GM23248 (cell line): ENCODE measurements at regions not wholly inside any gene's neighbourhood (a gene's known extent, or its start where the extent isn't known, plus 50 kb on each side); places are given as distances from the start of the nearest gene placed in this dataset.

Source experiments
- EZH2 ChIP-seq: fragments of 200-600 bp; sonication (generic); IDR thresholded peaks from 2 replicates; pipeline ENCODE4 v1.6.1; 2018; ENCODE audit warnings: antibody characterized with exemption, mild to moderate bottlenecking; ENCODE audit not compliant: insufficient read depth, poor library complexity, severe bottlenecking
- EZH2phosphoT487 ChIP-seq: fragments of 200-600 bp; sonication (generic); IDR thresholded peaks from 2 replicates; pipeline ENCODE4 v1.6.1; 2018; ENCODE audit warnings: antibody characterized with exemption, moderate library complexity, mild to moderate bottlenecking, low read depth; ENCODE audit not compliant: insufficient read depth

DNA sequence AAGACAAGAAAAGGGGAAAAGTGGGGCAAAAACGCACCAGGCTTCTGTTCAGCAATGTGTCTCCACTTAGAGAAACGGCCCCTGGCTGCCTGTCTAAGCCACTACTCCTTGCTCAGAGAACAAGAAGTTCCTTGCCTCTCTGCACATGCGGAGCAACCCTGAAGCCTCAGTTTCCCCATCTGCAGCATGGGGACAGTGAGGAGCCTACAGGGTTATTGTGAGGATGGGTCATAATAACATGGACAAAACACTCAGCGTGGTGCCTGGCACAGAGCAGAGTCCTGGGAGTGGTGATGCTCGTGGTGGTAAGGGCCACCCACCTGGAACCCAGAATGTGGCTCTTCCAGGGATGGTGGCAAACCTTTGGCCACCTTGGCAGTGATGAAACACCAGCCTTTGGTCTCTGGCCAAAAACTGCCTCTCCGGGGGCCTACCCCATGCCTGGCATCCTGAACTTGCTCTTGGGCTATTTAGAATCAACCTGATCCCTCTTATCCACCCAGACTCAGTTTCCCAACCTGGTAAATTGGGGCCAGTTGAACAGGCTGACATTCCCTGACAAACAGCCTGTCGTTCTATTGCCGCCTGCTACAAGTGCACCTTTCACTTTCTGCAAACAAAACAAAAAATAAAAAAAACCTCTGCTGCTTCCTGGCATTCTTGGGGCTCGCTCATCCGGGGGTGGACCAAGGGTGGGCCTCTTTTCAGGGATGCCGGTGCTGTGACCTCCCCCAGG is 56.5 kb upstream of the DLK1 start:
- TF ChIP-seq EZH2phosphoT487 (no peak), EZH2 (no peak)
